ENCODE measurements at regions not wholly inside any gene's neighbourhood (a gene's known extent, or its start where the extent isn't known, plus 50 kb on each side); places are given as distances from the start of the nearest gene placed in this dataset.

- Histone ChIP-seq H3K9ac (ENCODE audit: low read depth, low read length) (no peak overlapping the region), H3K27me3 (ENCODE audit: insufficient read depth, low read length) (no peaks in the 10 kb centered on the region), H3K9me3 (ENCODE audit: insufficient read depth, low read depth, low read length) (0 out of 2 replicates have a peak, but pooled peaks cover 1% of the 10 kb centered on the region), H3K4me1 (ENCODE audit: insufficient read depth, low read length) (no peaks in the 10 kb centered on the region), H3K36me3 (ENCODE audit: insufficient read depth, low read length) (no peaks in the 10 kb centered on the region), H3K27ac (ENCODE audit: low read depth, low read length) (no peak overlapping the region), H3K4me3 (ENCODE audit: low read length) (no peak overlapping the region)
- 83% methylated on average over 4 of the region's 4 CpGs for WGBS
Measured at GRCh38 chr5:98679963-98680362, 93.5 kb upstream of the RGMB start.

- Histone ChIP-seq H3K36me3 (ENCODE audit: insufficient read depth, low read length) (no peaks in the 10 kb centered on the region), H3K9ac (ENCODE audit: low read depth, low read length) (no peak overlapping the region), H3K27ac (ENCODE audit: low read depth, low read length) (no peak overlapping the region), H3K4me1 (ENCODE audit: insufficient read depth, low read length) (no peaks in the 10 kb centered on the region), H3K4me3 (ENCODE audit: low read length) (no peak overlapping the region), H3K9me3 (ENCODE audit: insufficient read depth, low read depth, low read length) (peaks cover 15% of the 10 kb centered on the region; the same call in 1 of the 2 replicates), H3K27me3 (ENCODE audit: insufficient read depth, low read length) (no peaks in the 10 kb centered on the region)
Measured at GRCh38 chr5:98690002-98690401, 83.5 kb upstream of the RGMB start.

- H3K4me3 ChIP-seq (ENCODE audit: low read length) = no peak overlapping the region
- no peaks in the 10 kb centered on the region for H3K4me1 ChIP-seq (ENCODE audit: insufficient read depth, low read length)
- H3K27ac ChIP-seq (ENCODE audit: low read depth, low read length) = no peak overlapping the region
- H3K9ac ChIP-seq (ENCODE audit: low read depth, low read length) = no peak overlapping the region
- H3K9me3 ChIP-seq (ENCODE audit: insufficient read depth, low read depth, low read length) = peaks cover 18% of the 10 kb centered on the region; the same call in 1 of the 2 replicates
- H3K36me3 ChIP-seq (ENCODE audit: insufficient read depth, low read length) = no peaks in the 10 kb centered on the region
- WGBS = 96% methylated on average over 1 of the region's 1 CpG
- no peaks in the 10 kb centered on the region for H3K27me3 ChIP-seq (ENCODE audit: insufficient read depth, low read length)
Measured at GRCh38 chr5:98694902-98695301, 78.6 kb upstream of the RGMB start.

DNA sequence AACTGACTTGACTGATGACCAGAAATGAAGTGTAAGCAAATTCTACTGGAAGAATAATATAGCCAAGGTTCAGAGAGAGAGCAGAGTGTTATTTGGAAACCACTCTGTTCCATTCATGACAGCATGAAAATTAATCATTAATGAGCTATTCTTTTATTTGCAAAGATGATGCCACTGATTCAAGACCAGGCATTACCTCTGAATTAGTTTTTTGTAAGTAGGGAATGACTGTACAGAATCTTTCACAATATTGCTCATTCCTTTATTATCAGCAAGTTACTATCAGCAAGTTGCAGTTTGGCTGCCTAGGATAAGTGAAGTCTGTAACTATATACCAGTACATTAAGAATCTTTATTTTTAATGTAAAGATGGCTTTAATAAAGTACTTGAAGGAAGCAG lies 75.1 kb upstream of the RGMB start:
- no peaks in the 10 kb centered on the region for H3K36me3 ChIP-seq (ENCODE audit: insufficient read depth, low read length)
- no peak overlapping the region for H3K4me3 ChIP-seq (ENCODE audit: low read length)
- H3K27ac ChIP-seq (ENCODE audit: low read depth, low read length) = no peak overlapping the region
- H3K9me3 ChIP-seq (ENCODE audit: insufficient read depth, low read depth, low read length) = peaks cover 11% of the 10 kb centered on the region; the same call in 1 of the 2 replicates
- H3K27me3 ChIP-seq (ENCODE audit: insufficient read depth, low read length) = no peaks in the 10 kb centered on the region
- no peak overlapping the region for H3K9ac ChIP-seq (ENCODE audit: low read depth, low read length)
- no peaks in the 10 kb centered on the region for H3K4me1 ChIP-seq (ENCODE audit: insufficient read depth, low read length)

- no peak overlapping the region for H3K4me3 ChIP-seq (ENCODE audit: low read length)
- H3K9ac ChIP-seq (ENCODE audit: low read depth, low read length) = no peak overlapping the region
- WGBS = 93% methylated on average over 2 of the region's 2 CpGs
- H3K9me3 ChIP-seq (ENCODE audit: insufficient read depth, low read depth, low read length) = peaks cover 8% of the 10 kb centered on the region; the same call in 1 of the 2 replicates
- no peaks in the 10 kb centered on the region for H3K27me3 ChIP-seq (ENCODE audit: insufficient read depth, low read length)
- no peak overlapping the region for H3K27ac ChIP-seq (ENCODE audit: low read depth, low read length)
- H3K4me1 ChIP-seq (ENCODE audit: insufficient read depth, low read length) = no peaks in the 10 kb centered on the region
- no peaks in the 10 kb centered on the region for H3K36me3 ChIP-seq (ENCODE audit: insufficient read depth, low read length)
Measured at GRCh38 chr5:98700730-98701129, 72.7 kb upstream of the RGMB start.

DNA sequence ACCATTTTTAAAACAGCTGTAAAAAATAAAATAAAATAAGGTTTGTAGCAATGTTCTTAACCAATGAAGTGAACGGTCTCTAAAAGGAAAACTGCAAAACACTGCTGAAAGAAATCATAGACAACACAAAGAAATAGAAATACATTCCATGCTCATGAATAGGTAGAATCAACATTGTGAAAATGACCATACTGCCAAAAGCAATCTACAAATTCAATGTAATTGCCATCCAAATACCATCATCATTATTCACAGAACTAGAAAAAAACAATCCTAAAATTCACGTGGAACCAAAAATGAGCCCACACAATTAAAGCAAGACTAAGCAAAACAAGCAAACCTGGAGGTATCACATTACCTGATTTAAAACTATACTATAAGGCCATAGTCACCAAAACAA lies 67.6 kb upstream of the RGMB start:
- Histone ChIP-seq H3K36me3 (ENCODE audit: insufficient read depth, low read length) (no peaks in the 10 kb centered on the region), H3K4me3 (ENCODE audit: low read length) (no peak overlapping the region), H3K4me1 (ENCODE audit: insufficient read depth, low read length) (no peaks in the 10 kb centered on the region), H3K9me3 (ENCODE audit: insufficient read depth, low read depth, low read length) (peaks cover 8% of the 10 kb centered on the region; the same call in 1 of the 2 replicates), H3K27ac (ENCODE audit: low read depth, low read length) (no peak overlapping the region), H3K9ac (ENCODE audit: low read depth, low read length) (no peak overlapping the region), H3K27me3 (ENCODE audit: insufficient read depth, low read length) (no peaks in the 10 kb centered on the region)
- 98% methylated on average over 2 of the region's 2 CpGs for WGBS

DNA sequence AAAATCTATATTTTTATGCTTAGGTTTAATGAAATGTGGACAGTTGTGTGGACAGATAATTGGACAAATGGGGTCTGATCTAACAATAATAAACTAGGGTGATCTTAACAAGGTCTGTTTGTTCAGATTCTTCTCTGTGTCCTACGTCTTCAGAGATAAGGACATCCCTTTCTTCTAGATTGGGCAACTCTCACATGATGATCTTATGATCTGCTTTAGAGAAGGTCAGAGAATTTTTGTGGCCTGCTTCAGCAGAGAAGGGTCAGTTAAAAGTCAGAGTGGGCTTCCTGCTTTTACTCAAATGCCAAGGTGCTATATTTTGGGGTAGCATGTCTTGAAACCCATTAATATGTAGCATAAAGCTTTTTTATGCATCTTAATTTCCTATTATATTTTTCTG lies 63.8 kb upstream of the RGMB start:
- WGBS = 100% methylated on average over 1 of the region's 1 CpG
- Histone ChIP-seq H3K36me3 (ENCODE audit: insufficient read depth, low read length) (no peaks in the 10 kb centered on the region), H3K27ac (ENCODE audit: low read depth, low read length) (no peak overlapping the region), H3K4me1 (ENCODE audit: insufficient read depth, low read length) (no peaks in the 10 kb centered on the region), H3K27me3 (ENCODE audit: insufficient read depth, low read length) (no peaks in the 10 kb centered on the region), H3K4me3 (ENCODE audit: low read length) (no peak overlapping the region), H3K9me3 (ENCODE audit: insufficient read depth, low read depth, low read length) (no peaks in the 10 kb centered on the region), H3K9ac (ENCODE audit: low read depth, low read length) (no peak overlapping the region)

DNA sequence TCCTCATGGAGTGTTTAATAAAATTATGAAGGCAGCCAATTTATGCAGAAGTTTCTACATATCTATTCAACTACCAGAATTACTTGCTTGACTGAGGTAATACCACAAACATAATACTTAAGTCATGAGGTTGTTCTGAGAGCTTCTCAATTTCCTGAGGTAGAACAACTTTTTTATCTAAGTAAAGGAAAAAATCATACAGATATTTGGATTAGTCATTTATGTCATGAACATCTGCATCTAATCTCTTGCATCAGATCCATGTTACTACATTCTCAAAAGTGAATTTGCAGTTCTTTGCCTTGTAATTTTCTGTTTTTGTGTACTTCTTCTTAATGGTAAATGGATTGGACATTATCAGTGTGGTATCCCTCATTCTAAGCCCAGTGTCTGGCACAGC lies 60.4 kb upstream of the RGMB start:
- H3K9me3 ChIP-seq (ENCODE audit: insufficient read depth, low read depth, low read length) = no peaks in the 10 kb centered on the region
- no peaks in the 10 kb centered on the region for H3K4me1 ChIP-seq (ENCODE audit: insufficient read depth, low read length)
- no peak overlapping the region for H3K9ac ChIP-seq (ENCODE audit: low read depth, low read length)
- H3K27ac ChIP-seq (ENCODE audit: low read depth, low read length) = no peak overlapping the region
- H3K27me3 ChIP-seq (ENCODE audit: insufficient read depth, low read length) = no peaks in the 10 kb centered on the region
- no peak overlapping the region for H3K4me3 ChIP-seq (ENCODE audit: low read length)
- no peaks in the 10 kb centered on the region for H3K36me3 ChIP-seq (ENCODE audit: insufficient read depth, low read length)

DNA sequence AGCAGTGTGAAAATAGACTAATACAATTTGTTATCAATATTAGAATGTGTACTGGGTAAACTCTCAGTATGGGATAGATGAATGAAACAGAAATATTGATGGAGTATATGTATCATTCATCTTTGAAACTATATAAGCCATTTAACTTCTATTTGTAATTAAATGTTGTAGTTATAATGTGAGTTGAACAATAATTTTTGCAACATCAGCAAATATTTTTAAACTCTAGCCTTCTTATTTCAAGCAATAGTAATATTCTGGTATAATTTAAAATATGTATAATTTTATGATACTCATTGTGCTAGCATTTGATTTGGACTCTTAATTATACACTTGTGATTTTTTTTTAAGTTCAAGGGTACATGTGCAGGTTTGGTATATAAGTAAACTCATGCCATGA lies 59.6 kb upstream of the RGMB start:
- Histone ChIP-seq H3K27ac (ENCODE audit: low read depth, low read length) (no peak overlapping the region), H3K4me3 (ENCODE audit: low read length) (no peak overlapping the region), H3K27me3 (ENCODE audit: insufficient read depth, low read length) (no peaks in the 10 kb centered on the region), H3K4me1 (ENCODE audit: insufficient read depth, low read length) (no peaks in the 10 kb centered on the region), H3K9me3 (ENCODE audit: insufficient read depth, low read depth, low read length) (no peaks in the 10 kb centered on the region), H3K36me3 (ENCODE audit: insufficient read depth, low read length) (no peaks in the 10 kb centered on the region), H3K9ac (ENCODE audit: low read depth, low read length) (no peak overlapping the region)

DNA sequence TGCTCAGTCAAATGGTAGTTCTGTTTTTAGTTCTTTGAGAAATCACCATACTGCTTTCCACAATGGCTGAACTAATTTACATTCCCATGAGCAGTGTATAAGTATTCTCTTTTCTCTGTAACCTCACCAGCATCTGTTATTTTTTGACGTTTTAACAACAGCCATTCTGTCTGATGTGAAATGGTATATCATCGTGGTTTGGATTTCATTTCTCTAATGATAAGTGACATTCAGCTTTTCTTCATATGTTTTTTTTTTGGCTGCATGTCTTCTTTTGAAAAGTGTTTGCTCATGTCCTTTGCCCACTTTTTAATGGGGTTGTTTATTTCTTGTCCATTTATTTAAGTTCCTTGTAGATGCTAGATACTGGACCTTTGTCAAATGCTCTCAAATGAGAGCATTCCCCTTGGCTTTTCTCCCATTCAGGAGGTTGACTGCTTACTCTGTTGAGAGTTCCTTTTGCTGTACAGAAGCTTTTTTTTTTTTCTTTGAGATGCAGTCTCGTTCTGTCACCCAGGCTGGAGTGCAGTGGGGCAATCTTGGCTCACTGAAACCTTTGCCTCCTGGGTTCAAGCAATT lies 58.7 kb upstream of the RGMB start:
- Histone ChIP-seq H3K27ac (ENCODE audit: low read depth, low read length) (no peak overlapping the region), H3K36me3 (ENCODE audit: insufficient read depth, low read length) (no peaks in the 10 kb centered on the region), H3K27me3 (ENCODE audit: insufficient read depth, low read length) (no peaks in the 10 kb centered on the region), H3K9me3 (ENCODE audit: insufficient read depth, low read depth, low read length) (no peaks in the 10 kb centered on the region), H3K4me3 (ENCODE audit: low read length) (no peak overlapping the region), H3K9ac (ENCODE audit: low read depth, low read length) (no peak overlapping the region), H3K4me1 (ENCODE audit: insufficient read depth, low read length) (no peaks in the 10 kb centered on the region)
- WGBS = 93% methylated on average over 3 of the region's 3 CpGs

DNA sequence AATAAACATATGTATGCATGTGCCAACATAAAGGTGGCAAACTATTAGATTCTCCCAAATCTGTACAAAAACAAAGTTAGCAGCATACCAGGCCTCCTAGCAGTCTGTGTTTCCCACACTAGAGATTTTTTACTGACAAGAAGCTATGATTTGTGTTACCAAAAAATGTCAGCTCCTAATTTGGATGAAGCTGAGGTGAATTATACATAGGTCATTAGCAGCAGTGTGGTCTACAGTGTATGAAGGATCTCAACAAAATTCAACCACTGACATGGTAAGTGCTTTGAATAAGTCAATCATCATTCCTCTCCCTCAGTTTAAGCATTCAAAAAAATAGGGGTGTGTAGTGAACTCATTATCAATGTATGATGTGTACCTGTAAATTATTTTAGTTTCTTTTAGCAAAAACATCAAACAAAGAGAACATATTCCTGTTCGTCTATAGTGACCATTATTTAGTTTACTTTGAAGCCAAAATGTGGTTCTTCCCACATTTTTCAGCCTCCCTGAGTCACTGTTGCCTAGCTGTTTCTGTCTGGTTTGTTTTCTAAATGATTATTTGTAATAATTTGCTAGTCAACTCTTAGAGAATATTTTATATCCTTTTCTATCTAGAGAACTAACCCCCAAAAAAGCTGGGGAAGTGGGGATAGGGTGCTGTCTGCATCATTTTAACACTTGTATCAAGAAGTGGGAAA lies 52.1 kb upstream of the RGMB start:
- 91% methylated on average over 1 of the region's 1 CpG for WGBS

GRCh38 chr5:98722188-98722587 lies 51.3 kb upstream of the RGMB start:
- no peaks in the 10 kb centered on the region for H3K9me3 ChIP-seq (ENCODE audit: insufficient read depth, low read depth, low read length)
- H3K27me3 ChIP-seq (ENCODE audit: insufficient read depth, low read length) = no peaks in the 10 kb centered on the region
- no peak overlapping the region for H3K9ac ChIP-seq (ENCODE audit: low read depth, low read length)
- H3K4me3 ChIP-seq (ENCODE audit: low read length) = no peak overlapping the region
- H3K36me3 ChIP-seq (ENCODE audit: insufficient read depth, low read length) = no peaks in the 10 kb centered on the region
- no peaks in the 10 kb centered on the region for H3K4me1 ChIP-seq (ENCODE audit: insufficient read depth, low read length)
- H3K27ac ChIP-seq (ENCODE audit: low read depth, low read length) = no peak overlapping the region
- 97% methylated on average over 2 of the region's 2 CpGs for WGBS

More for the DNA sequence above, 52.1 kb upstream of the RGMB start:
- Histone ChIP-seq H3K4me1 (ENCODE audit: insufficient read depth, low read length) (no peaks in the 10 kb centered on the region), H3K4me3 (ENCODE audit: low read length) (no peak overlapping the region), H3K27ac (ENCODE audit: low read depth, low read length) (no peak overlapping the region), H3K27me3 (ENCODE audit: insufficient read depth, low read length) (no peaks in the 10 kb centered on the region), H3K9ac (ENCODE audit: low read depth, low read length) (no peak overlapping the region), H3K9me3 (ENCODE audit: insufficient read depth, low read depth, low read length) (no peaks in the 10 kb centered on the region), H3K36me3 (ENCODE audit: insufficient read depth, low read length) (no peaks in the 10 kb centered on the region)
